ENCODE measurements at regions not wholly inside any gene's neighbourhood (a gene's known extent, or its start where the extent isn't known, plus 50 kb on each side); places are given as distances from the start of the nearest gene placed in this dataset.
"Not testable (repeated sequence)": the region's sequence is repeated elsewhere in the genome, so short reads cannot be mapped to it uniquely, and the experiment has no call there.

- H3K27ac ChIP-seq = no peak overlapping the region
- H3K4me1 ChIP-seq = peaks cover 0 to 9% (median 0%) of the 10 kb centered on the region in 12 donors
- TF ChIP-seq POLR2A (IDR thresholded peaks at IDR 0.05) = no peak
- TF ChIP-seq, protein P1, sequence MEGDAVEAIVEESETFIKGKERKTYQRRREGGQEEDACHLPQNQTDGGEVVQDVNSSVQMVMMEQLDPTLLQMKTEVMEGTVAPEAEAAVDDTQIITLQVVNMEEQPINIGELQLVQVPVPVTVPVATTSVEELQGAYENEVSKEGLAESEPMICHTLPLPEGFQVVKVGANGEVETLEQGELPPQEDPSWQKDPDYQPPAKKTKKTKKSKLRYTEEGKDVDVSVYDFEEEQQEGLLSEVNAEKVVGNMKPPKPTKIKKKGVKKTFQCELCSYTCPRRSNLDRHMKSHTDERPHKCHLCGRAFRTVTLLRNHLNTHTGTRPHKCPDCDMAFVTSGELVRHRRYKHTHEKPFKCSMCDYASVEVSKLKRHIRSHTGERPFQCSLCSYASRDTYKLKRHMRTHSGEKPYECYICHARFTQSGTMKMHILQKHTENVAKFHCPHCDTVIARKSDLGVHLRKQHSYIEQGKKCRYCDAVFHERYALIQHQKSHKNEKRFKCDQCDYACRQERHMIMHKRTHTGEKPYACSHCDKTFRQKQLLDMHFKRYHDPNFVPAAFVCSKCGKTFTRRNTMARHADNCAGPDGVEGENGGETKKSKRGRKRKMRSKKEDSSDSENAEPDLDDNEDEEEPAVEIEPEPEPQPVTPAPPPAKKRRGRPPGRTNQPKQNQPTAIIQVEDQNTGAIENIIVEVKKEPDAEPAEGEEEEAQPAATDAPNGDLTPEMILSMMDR (IDR thresholded peaks at IDR 0.05) = no peak
- peaks cover 0 to 5% (median 0%) of the 10 kb centered on the region in 9 donors for H3K27me3 ChIP-seq
- DNase-seq (no peak), ATAC-seq (no peak)
- H3K36me3 ChIP-seq = no peaks in the 10 kb centered on the region
- 75 to 87% (median 84%) methylated on average over 6 of the region's 6 CpGs for WGBS, 4 donors
- intact Hi-C loops (cut with DNase I) = no loop called here
- no peak overlapping the region for H3K4me3 ChIP-seq
- peaks cover 0 to 5% (median 0%) of the 10 kb centered on the region in 12 donors for H3K9me3 ChIP-seq
Measured at GRCh38 chr15:91366111-91366510, 266.1 kb downstream of the SV2B start.

DNA sequence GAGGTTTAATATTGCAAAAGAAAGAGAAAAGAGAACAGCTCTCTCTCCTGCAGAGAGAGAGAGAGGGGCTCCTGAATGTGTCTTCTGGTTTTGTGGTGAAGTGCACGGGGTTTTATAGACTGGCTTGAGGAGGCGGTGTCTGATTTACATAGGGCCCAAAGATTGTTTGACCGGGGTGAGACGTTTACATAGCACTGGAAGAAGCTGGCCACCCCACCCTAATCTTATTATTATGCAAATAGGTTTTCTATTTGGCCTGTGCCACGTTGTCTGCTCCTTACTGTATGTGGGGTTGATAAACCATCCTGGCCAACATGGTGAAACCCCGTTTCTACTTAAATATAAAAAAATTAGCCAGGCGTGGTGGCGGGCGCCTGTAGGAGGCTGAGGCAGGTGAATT, 268.6 kb downstream of the SV2B start:
- intact Hi-C loops (cut with DNase I) = no loop called here
- no peak overlapping the region for H3K4me3 ChIP-seq
- H3K27ac ChIP-seq = no peak overlapping the region
- TF ChIP-seq POLR2A (IDR thresholded peaks at IDR 0.05) = no peak
- H3K36me3 ChIP-seq = no peaks in the 10 kb centered on the region
- peaks cover 0 to 19% (median 2%) of the 10 kb centered on the region in 12 donors for H3K9me3 ChIP-seq
- ATAC-seq (no peak), DNase-seq (no peak)
- 74 to 86% (median 76%) methylated on average over 9 of the region's 9 CpGs for WGBS, 4 donors
- H3K4me1 ChIP-seq = peaks cover 0 to 9% (median 0%) of the 10 kb centered on the region in 12 donors
- no peaks in the 10 kb centered on the region for H3K27me3 ChIP-seq

DNA sequence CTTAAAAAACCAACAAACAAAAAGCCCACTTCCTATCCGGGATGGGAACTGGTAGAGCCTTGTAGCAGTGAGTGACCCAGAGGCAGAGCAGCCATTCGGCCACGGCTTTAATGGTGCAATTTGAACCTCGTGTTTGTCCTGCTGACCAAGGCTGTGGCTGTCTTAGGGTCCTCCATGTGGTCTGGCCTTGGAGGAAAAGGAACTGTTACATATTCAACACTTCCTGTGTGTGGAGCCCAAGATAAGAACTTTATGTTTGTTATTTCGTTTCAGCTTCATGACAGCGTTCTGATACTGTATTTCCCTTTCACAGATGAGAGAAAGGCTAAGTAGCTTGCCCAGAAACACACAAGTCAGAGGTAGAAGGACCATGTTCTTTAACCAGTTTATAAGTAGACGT, 269.8 kb downstream of the SV2B start:
- DNase-seq (no peak), ATAC-seq (no peak)
- no peaks in the 10 kb centered on the region for H3K27me3 ChIP-seq
- TF ChIP-seq POLR2A (IDR thresholded peaks at IDR 0.05) = no peak
- TF ChIP-seq, protein P1 (IDR thresholded peaks at IDR 0.05) = no peak
- no peaks in the 10 kb centered on the region for H3K36me3 ChIP-seq
- H3K4me1 ChIP-seq = peaks cover 0 to 9% (median 0%) of the 10 kb centered on the region in 12 donors
- no peak overlapping the region for H3K4me3 ChIP-seq
- H3K9me3 ChIP-seq = peaks cover 0 to 19% (median 2%) of the 10 kb centered on the region in 12 donors
- intact Hi-C loops (cut with DNase I) = no loop called here
- WGBS, 4 donors = 37 to 51% (median 38%) methylated on average over 7 of the region's 7 CpGs
- no peak overlapping the region for H3K27ac ChIP-seq

- DNase-seq; ATAC-seq; H3K4me3 ChIP-seq; H3K27me3 ChIP-seq; intact Hi-C loops (cut with DNase I); H3K4me1 ChIP-seq; H3K36me3 ChIP-seq; H3K27ac ChIP-seq: not testable (repeated sequence)
- H3K9me3 ChIP-seq = peaks cover 0 to 16% (median 2%) of the 10 kb centered on the region in 12 donors
- WGBS, 4 donors = 82 to 88% (median 86%) methylated on average over 3 of the region's 3 CpGs
Measured at GRCh38 chr15:91371345-91371744, 271.3 kb downstream of the SV2B start.

GRCh38 chr15:91374336-91374735, 274.3 kb downstream of the SV2B start:
- ATAC-seq (no peak), DNase-seq (no peak)
- Histone ChIP-seq H3K36me3 (no peaks in the 10 kb centered on the region), H3K4me1 (peaks cover 0 to 9% (median 0%) of the 10 kb centered on the region in 12 donors), H3K4me3 (no peak overlapping the region), H3K27ac (no peak overlapping the region), H3K27me3 (no peaks in the 10 kb centered on the region), H3K9me3 (peaks cover 0 to 16% (median 2%) of the 10 kb centered on the region in 12 donors)
- intact Hi-C loops (cut with DNase I) = no loop called here
- WGBS, 4 donors = 81 to 96% (median 91%) methylated on average over 3 of the region's 3 CpGs
- TF ChIP-seq, protein P1 (IDR thresholded peaks at IDR 0.05) = no peak
- no peak for TF ChIP-seq POLR2A (IDR thresholded peaks at IDR 0.05)

All from heart left ventricle (tissue), 16 donors.